NCI-H345 treated with DMSO at 0.1 percent for 48 hours (cell line): ENCODE measurements at regions not wholly inside any gene's neighbourhood (a gene's known extent, or its start where the extent isn't known, plus 50 kb on each side); places are given as distances from the start of the nearest gene placed in this dataset.
A peak's percentile ranks its signal among the peaks of the same experiment; 100 is the strongest.
"Not testable (repeated sequence)": the region's sequence is repeated elsewhere in the genome, so short reads cannot be mapped to it uniquely, and the experiment has no call there.

Experiments
- DNase-seq: peaks from one replicate; lab custom pipeline; 2025; ENCODE audit not compliant: unreplicated experiment; lab: John Stamatoyannopoulos, UW

DNA sequence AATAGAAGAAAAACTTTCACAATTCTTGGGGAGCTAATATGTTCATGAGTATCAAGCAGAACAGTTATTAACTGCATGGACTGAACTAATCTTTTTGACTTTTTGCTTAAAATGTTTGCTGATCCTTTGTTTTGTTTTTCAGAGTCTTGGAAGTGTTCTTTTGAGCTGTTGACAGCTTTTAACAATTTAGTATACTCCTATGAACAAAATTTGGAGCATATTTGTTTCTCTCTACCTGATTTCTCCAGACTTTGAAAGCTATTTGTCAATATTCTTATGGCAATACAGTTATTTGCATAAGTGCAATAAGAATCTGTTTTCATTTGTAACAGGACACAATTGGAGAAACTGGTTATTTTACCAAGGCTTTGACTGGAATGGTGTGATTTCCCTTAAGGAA is 192.0 kb upstream of the ETV3 start:
- DNase-seq, result not testable (repeated sequence)

DNA sequence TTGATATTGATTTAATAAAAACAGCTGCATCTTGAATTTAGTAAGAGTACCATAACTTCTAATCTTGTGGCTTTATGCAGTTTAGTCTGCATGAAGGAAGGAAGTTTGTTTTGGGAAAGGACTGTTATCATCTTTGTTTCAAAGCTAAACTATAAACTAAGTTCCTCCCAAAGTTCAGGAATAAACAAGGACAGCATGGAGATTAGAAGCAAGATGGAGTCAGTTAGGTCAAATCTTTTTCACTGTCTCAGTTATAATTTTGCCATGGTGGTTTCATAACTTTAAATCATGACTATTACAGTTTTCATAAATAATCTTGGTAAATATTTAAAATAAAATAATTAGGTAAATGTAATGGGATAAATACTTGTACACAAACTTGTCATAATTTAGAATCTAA is 189.9 kb upstream of the ETV3 start:
- DNase-seq, result not testable (repeated sequence)

DNA sequence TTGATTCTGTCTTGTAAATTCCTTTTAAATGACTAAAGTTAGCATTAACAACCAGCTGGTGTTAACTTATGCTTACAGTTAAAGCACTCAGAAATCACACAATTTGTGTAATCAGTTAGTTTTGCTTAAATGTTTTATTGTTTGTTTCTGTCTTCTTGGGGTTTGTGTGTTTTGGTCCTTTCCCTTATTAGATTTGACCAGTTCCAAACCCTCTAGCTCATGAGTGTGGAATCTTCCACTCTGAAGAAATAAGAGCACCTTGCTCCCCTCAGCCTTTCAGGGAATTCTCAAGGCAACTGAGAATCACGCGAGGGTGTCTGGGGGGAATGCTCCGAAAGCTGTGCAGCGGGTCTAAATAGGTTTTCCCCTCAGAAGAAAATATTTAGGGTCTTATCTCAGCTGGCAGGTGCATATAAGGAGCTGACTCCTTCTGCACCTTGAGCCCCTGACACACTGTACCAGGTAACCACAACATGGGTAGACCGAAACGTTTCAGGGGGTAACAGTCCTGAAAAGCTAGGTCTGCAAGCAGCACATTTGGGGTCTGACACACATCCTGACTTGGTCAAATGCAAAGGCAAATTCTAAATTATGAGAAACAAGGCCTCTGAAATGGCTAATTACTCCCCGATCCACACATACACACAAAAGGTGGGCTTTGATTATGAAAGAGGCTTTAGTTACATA is 188.1 kb upstream of the ETV3 start:
- no peak for DNase-seq

DNA sequence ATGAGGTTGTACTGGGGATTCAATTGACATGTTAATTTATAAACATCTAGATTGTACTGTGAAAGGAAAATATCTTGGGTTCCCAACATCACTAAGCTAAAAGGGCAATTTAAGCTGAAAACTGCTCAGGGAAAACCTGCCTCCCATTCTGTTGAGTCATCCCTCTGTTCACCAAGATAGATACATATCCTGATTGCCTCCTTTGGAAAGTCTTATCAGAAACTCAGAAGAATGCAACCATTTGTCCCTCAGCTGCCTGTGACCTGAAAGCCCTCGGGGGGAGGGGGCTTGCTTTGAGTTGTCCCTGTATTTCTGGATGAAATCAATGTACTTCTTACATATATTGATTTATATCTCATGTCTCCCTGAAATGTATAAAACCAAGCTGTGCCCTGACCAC is 187.0 kb upstream of the ETV3 start:
- DNase-seq, result no peak

DNA sequence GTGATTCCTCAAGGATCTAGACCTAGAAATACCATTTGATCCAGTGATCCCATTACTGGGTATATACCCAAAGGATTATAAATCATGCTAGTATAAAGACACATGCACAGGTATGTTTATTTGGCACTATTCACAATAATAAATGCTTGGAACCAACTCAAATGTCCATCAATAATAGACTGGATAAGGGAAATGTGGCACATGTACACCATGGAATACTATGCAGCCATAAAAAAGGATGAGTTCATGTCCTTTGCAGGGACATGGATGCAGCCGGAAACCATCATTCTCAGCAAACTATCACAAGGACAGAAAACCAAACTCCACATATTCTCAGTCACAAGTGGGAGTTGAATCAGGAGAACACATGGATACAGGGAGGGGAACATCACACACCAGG is 183.8 kb upstream of the ETV3 start:
- not testable (repeated sequence) for DNase-seq

DNA sequence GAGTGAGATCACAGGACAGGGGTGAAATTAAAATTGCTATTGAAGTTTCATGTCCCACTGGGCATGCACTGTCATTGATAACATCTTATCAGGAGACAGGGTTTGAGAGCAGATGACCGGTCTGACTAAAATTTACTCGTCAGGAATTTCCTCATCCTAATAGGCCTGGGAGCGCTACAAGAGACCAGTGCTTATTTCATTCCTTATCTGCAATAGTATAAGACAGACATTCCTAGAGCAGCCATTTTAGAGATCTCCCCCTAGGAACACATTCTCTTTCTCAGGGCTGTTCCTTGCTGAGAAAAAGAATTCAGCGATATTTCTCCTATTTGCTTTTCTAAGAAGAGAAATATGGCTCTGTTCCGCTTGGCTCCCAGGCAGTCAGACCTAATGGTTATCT is 181.4 kb upstream of the ETV3 start:
- no peak for DNase-seq

DNA sequence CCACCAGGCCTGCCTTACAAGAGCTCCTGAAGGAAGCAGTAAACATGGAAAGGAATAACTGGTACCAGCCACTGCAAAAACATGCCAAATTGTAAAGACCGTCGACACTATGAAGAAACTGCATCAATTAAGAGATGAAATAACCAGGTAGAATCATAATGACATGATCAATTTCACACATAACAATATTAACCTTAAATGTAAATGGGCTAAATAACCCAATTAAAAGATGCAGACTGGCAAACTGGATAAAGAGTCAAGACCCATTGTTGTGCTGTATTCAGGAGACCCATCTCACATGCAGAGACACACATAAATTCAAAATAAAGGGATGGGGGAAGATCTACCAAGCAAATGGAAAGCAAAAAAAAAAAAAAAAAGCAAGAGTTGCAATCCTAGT is 179.0 kb upstream of the ETV3 start:
- DNase-seq, result not testable (repeated sequence)

DNA sequence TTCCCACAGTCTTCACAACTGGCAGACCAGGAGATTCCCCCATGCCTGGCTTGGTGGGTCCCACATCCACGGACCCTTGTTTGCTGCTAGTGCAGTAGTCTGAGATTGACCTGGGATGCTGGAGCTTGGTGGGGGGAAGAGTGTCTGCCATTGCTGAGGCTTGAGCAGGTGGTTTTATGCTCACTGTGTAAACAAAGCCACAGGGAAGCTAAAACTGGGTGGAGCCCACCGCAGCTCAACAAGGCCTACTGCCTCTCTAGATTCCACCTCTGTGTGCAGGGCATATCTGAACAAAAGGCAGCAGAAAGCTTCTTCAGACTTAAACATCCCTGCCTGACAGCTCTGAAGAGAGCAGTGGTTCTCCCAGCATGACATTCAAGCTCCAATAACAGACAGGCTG is 177.3 kb upstream of the ETV3 start:
- DNase-seq, result peak; percentile 56

DNA sequence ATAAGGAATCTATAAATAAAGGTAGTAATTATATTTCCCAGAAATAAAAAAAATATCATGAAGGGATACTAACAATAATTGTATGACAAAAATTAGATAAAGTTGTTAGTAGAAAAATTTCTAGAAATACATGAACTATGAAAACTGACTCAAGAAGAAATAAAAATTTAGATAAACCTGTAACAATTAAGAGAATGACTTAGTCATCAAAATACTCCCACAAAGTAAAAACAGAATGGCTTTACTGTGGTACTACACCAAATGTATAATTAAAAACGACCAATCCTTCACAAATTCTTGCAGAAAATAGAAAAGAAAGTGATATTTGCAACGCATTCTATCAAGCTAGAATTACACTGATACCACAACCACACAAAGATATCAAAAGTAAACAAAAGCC is 176.2 kb upstream of the ETV3 start:
- no peak for DNase-seq

DNA sequence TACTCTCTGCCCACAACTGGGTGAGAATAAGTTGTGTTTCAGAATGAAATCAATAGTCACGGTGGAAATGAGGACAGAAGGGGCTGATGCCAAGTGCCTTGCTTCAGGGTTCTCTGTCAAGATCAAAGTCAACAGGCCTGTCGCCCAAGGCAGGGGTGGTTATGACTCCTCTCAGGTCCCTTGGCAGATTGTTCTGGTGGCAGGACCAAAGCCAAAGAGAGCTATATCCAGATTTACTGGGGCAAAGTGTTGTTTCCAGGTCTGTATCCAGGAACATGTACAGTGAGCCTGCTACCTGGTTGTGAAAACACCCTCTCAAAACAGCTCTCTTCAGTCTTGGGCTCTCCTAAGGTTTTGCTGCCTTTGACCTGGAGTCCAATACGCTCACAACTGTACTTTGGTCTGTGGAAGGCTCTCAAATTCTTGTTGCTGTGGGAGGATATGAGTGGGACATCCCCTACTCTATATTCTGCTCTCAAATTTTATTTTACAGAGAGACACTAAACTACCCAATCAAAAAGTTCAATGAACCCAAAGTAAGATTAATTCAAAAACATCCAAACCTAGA is 175.1 kb upstream of the ETV3 start:
- DNase-seq, result no peak

DNA sequence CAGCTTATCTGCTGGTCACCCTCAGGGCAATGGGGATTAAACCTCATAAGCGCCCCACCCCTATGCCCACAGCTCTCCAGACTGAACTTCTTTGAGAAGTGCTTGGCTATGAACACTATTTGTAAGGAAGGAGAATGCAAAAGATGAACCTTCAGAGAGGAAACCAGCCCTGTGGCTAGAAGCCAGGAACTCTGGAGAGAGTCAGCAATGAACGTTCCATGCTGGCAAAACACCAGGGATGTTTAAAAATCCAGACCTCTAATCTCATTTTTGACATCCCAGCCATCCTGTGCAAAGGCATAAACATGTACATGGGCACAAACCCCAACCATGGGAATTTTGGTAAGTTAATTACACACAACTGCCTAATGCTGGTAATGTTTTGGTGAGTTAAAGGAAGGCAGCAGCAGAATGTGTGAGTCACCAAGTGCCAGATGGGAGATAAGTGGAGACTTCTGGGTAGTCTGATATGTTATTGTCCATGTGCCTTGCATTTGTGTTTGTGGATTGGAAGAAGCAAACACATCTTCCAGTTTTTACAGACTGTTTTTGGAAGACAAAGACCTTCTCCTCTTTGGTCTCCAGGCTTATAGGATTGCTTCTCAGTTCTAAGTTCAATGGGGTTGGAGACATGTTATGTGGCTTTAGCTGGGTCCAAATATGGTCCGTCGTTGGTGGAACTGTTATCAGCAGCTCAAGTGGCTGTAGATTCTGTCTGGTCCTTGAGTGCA is 174.1 kb upstream of the ETV3 start:
- DNase-seq, result no peak

DNA sequence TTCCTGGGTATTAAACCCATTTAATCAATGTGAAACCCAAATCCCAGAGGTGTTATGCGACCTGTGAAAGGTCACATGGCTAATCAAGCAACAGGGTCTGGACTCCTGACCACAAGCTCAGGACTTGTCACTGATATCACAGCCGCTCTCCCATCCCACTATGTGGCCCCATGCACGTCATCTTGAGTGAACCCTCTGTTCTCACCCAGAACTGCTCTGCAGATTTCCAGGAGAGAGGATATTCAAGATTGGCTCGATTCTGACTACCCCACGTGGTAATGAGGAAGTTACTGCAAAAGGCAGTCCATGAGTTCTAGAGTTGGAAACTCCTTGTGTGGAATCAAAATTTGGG is 173.5 kb upstream of the ETV3 start:
- no peak for DNase-seq

DNA sequence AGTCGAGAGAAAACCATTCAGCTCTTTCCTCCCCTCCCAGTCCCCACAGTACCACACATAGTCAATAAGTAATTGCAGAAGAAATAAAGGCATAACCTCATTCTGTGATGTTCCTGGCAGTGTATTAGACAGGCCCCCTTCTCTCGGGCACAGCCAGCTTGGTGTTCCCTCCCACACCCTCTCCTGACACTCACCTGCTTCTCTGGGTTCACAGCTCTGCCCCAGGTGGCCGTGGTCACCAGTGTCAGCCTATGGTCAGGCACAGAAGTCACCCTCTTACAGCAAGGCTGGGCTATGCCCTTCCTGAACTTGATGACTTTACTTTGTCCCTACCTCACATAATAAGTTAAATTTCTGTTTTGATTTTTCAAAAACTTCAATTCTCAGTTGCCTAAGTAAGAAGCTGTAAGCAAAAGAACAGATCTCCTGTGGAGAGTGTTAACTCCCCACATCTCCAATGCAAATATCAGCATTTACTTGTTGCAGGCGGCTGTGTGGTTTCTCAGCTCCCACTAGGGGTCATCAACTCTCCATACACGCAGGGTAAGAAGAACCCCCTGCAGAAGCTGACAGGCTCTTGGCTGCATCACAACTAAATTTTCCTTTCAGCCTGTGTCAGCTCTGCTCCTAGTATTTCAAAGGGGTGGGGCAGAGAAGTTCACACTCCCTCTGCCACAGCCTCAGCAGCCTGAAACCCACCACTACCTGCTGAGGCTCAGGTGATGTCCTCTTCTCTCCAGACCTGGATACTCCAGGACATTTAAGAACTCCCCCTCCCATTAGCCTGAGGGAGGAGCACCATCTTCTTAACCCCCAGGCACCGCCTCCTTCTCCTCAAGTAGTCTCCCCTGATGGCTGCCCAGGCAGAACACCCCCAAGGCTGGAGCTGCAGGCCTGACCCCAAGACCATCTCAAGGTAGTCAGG is 172.9 kb upstream of the ETV3 start:
- peak; percentile 65 for DNase-seq

DNA sequence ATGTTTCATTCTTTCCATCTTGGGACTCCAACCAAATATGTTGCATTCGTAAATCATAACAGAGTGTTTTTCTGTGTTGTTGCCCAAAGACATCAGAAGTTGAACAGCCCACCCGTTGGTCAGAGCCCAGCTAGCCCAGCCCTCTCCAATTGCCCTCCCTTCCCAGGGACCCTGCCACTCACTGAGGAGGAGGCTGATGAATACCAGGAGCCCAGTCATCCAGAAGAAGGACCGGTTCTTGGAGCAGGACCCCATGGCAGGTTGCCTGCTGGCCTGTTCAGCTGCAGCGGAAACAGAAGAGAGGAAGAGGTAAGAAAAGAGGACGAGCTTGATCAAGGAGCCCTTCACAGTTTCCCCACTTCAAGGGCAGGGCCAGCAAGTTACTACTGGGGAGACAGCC is 172.2 kb upstream of the ETV3 start:
- no peak for DNase-seq

DNA sequence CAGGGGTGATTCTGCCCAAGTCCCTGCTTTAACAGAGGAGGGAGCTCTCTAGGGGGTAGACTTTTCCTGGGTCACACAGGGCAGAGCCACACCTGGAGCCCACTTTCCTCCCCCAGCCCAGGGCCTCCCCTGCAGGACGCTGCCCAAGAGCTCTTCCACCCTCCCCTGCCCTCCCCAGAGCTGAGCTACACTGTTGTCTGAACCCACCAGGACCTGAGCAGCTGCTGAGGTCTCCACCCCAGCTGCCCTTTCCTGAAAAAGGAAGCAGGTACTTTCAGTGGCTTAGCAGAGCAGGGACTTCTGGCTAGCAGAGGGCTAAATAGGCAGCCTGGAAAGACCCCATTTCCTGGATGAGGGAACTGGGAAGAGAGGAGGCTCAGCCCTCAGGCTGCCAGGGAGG is 169.3 kb upstream of the ETV3 start:
- no peak for DNase-seq

DNA sequence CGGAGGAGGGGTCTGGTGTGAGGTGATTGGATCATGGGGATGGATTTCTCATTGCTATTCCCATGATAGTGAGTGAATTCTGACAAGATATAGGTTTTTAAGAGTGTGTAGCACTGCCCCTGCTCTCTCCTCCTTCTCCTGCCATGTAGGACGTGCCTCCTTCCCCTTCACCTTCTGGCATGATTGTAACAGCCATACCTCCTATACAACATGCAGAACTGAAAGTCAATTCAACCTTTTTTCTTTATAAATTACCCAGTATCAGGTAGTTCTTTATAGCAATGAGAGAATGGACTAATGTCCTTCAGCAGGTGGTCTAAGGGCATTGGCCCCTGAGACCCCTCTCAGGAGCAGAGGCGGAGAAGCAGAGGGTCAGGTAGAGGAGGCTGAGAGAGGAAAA is 168.7 kb upstream of the ETV3 start:
- no peak for DNase-seq

DNA sequence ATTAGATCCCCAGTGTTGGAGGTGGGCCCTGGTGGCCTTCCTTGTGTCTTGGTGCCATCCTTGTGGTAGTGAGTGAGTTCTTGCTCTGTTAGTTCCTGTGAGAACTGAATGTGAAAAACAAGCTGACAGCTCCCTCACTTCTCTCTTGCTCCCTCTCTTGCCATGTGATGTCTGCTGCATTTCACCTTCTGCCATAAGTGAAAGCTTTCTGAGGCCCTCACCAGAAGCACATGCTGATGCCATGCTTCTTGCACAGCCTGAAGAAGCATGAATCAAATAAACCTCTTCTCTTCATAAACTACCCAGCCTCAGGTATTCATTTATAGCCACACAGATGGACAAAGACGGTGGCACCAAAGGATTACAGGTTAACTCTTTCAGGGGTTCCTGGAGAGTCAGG is 166.1 kb upstream of the ETV3 start:
- DNase-seq, result no peak

DNA sequence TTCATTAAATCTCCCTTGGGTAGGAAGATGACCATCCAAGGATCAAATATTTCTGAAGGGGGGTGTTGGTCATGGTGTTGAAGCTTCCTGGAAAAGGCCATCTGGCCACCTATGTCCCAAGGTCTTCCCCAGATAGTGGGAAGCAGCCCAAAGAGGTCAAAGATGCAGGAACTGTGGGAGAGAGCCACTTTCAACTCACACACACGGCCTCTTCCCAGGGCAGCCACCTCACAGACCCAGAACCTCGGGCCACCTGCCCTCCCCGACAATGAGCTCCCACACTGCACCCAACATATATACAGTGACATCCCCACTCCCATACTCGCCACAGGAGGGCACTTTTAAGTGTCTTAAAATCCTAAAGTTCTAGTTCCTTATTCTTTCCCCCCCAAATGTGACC is 164.5 kb upstream of the ETV3 start:
- no peak for DNase-seq

DNA sequence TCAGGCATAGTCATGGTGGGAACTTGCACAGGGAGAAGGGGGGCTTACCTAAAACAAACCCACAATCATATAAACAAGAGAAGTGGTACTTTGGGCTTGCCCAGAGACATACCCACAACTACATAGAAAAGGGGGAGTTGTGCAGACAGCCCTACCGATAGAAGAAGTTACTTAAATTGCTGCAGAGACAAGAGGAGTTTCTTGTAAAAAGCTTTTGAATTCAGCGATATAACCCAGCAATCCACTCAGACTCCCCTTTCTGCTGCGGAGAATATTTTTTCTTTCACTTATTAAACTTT is 164.0 kb upstream of the ETV3 start:
- DNase-seq, result no peak

DNA sequence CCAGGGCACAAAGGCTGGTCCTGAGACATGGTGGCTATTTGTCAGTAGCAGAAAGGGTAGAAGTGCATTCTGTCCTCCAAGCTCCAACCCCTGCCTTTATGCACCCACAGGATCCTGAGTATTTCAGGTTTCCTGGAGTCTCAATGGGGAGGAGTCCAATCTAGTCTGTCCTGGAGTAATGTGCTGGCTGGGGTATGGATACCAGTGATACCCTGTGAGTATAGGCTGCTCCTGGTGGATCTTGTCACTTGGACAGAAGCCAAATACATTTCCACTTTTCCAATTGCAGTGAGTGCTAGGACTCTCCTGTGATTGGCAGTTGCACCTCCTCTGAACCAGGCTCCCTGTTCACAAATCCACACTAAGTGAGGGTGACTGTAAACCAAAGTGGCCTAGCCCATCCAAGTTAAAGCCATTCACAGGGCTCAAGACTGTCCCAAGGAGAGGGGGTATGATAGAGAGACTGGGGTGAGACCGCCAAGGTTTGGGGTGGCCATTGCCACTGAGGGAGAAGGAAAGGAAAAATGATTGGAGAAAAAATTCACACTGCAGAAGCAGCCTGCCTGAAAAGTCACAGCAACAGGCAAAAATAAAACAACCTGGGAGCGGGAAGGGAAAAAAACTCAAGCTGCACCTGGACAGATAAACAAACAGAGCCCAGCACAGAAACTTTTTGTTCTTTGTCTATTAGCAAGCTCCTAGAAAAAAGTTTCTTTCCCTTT is 163.4 kb upstream of the ETV3 start:
- no peak for DNase-seq
